GM19468 (cell line): ENCODE measurements at regions not wholly inside any gene's neighbourhood (a gene's known extent, or its start where the extent isn't known, plus 50 kb on each side); places are given as distances from the start of the nearest gene placed in this dataset.
"Not testable (repeated sequence)": the region's sequence is repeated elsewhere in the genome, so short reads cannot be mapped to it uniquely, and the experiment has no call there.

Experiments used
- ATAC-seq: cut with Tn5 transposase; IDR thresholded peaks from one replicate; pipeline ENCODE4 v1.9.1; 2021; ENCODE audit warnings: mild to moderate bottlenecking, moderate library complexity, moderate number of reproducible peaks; ENCODE audit not compliant: unreplicated experiment; ENCODE audit errors: extremely low read depth

DNA sequence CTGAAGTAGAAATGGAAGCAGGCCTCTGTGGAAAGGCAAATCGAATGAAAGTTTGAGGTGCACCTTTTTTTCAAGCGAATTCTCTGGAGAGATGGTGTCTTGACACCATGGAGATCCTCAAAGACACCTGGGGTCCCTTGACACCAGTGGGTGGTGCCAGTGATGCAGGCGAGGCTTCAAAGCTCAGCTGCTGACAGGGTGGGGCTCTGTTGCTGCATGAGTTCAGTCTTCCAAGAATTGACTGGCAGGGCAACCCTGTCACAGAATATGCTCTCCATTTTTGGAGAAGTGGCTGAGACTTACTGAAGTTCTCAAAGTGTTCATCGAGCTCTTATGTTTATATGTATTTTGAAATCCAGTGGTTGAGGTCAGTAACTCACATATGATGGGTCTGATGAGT is 1741.6 kb downstream of the SPATA31A7 start:
- ATAC-seq = not testable (repeated sequence)

DNA sequence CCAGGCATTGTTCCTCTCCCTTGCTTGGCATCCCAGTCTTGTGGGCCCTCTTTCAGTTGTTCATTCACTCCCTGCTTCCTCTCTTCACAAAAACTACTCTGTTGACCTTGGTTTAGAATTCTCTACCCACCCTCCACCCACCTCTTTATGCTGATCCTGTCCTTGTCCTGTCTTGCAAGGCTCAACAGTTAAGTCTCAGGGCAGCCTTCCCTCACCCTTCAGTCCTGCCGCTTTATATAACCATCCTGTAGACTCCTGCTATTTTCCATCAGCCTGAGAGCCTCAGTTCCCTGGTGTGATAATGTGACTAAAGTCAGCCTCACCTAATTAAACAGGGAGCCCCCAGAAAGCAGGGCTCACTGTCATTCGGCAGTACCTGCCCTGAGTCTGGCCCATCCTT is 1763.0 kb downstream of the SPATA31A7 start:
- not testable (repeated sequence) for ATAC-seq
